ENCODE measurements at regions not wholly inside any gene's neighbourhood (a gene's known extent, or its start where the extent isn't known, plus 50 kb on each side); places are given as distances from the start of the nearest gene placed in this dataset.
A peak's percentile ranks its signal among the peaks of the same experiment; 100 is the strongest.

DNA sequence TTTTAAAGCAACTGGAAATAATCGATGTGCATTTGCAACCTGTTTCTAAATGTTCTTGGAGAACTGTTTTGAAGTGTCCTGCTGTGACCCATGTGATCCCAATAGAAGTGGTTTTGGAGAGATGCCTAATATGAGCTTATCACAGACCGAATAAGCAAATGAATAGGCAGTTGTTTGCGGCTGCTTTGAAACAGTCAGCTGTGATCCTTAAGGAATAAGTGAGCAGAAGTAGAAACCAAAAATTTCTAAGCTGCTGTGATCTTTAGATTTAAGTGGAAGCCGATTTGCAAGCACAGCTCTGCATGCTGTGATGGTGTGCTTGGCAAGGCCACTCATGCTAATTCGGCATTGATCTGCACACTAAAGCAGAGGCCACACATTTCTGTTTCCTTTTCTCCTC lies 329.5 kb upstream of the DUSP10 start:
- Histone ChIP-seq H3K4ac (replicated peaks; ENCODE audit: insufficient read length, low read depth, low read length) (peak overlapping the region; percentile 32), H3K79me2 (ENCODE audit: control insufficient read depth in 1 of 2, insufficient read depth in 2 of 2, low read length in 2 of 2) (no peaks in the 10 kb centered on the region), H3K23me2 (ENCODE audit: low read depth, low read length) (no peaks in the 10 kb centered on the region), H3K18ac (ENCODE audit: extremely low read depth, low read length) (no peak overlapping the region), H3K4me3 (ENCODE audit: extremely low read depth in 1 of 4, insufficient read depth in 2 of 4, low read depth in 3 of 4, low read length in 4 of 4) (no peak overlapping the region), H3K27ac (ENCODE audit: low read depth, low read length) (no peak overlapping the region), H3K4me1 (replicated peaks in 1 of 4; ENCODE audit: control insufficient read depth in 3 of 4, insufficient read depth in 4 of 4, low read length in 3 of 4) (peaks cover 3 to 8% (median 4%) of the 10 kb centered on the region in 4 experiments; a peak in 6 of 7 replicates), H3K79me1 (ENCODE audit: low read depth, low read length) (no peaks in the 10 kb centered on the region), H4K20me1 (replicated peaks in 1 of 2; ENCODE audit: control insufficient read depth in 1 of 2, insufficient read depth in 2 of 2, low read length in 2 of 2) (no peaks in the 10 kb centered on the region), H2BK15ac (ENCODE audit: low read length) (no peak overlapping the region), H3K27me3 (replicated peaks in 1 of 4; ENCODE audit: control insufficient read depth in 3 of 4, extremely low read depth in 1 of 4, insufficient read depth in 3 of 4, low read length in 3 of 4) (no peaks in the 10 kb centered on the region; a peak in 1 of 7 replicates), H2AFZ (ENCODE audit: low read length) (peak overlapping the region; percentile 13; the same call in 1 of the 2 replicates), H3K9ac (replicated peaks in 1 of 4; ENCODE audit: extremely low read depth in 1 of 4, low read depth in 3 of 4, low read length in 3 of 4) (no peak overlapping the region), H2BK20ac (ENCODE audit: low read length) (no peak overlapping the region), H3K9me3 (ENCODE audit: insufficient read depth in 2 of 2, low read depth in 1 of 2, low read length in 1 of 2) (peaks cover 0 to 3% of the 10 kb centered on the region in 2 experiments; a peak in 1 of 4 replicates), H2BK12ac (ENCODE audit: low read depth, low read length) (no peak overlapping the region), H4K5ac (ENCODE audit: insufficient read length, low read depth, low read length) (no peak overlapping the region), H3K56ac (replicated peaks; ENCODE audit: insufficient read length, low read depth, low read length) (no peak overlapping the region), H2AK5ac (ENCODE audit: low read depth, low read length) (no peak overlapping the region), H3K36me3 (ENCODE audit: control insufficient read depth in 2 of 4, insufficient read depth in 4 of 4, low read length in 3 of 4) (no peaks in the 10 kb centered on the region; a peak in 1 of 8 replicates), H3K23ac (ENCODE audit: insufficient read length) (no peak overlapping the region), H3K14ac (ENCODE audit: insufficient read length) (no peak overlapping the region), H4K91ac (replicated peaks; ENCODE audit: insufficient read length, low read length) (no peak overlapping the region), H3K4me2 (ENCODE audit: insufficient read depth in 1 of 2, low read depth in 2 of 2, low read length in 2 of 2) (0 out of 4 replicates have a peak overlapping the region, but pooled peaks have one; percentile 19 to 39), H4K8ac (ENCODE audit: extremely low read depth, insufficient read depth, low read length) (no peak overlapping the region), H2BK5ac (ENCODE audit: low read depth, low read length) (peak overlapping the region; percentile 62; the same call in 1 of the 2 replicates), H2BK120ac (replicated peaks; ENCODE audit: low read depth, low read length) (peak overlapping the region; percentile 33)
- CTCF ChIA-PET (ENCODE audit: partially characterized antibody), result interaction anchor here (0.7 to 2.2 kb wide), 5 partner anchors 24 to 459 kb away, joined by 3 to 10 read pairs (median 4); no protein-coding TSS in a partner anchor
- 82% methylated on average over 5 of the region's 5 CpGs; no CpG with 5 or more reads in 1 of the 2 experiments for WGBS, 2 experiments (ENCODE audit: extremely low coverage in 1 of 2, insufficient coverage in 1 of 2, insufficient read length in 1 of 2, insufficient replicate concordance in 2 of 2, low coverage in 1 of 2, low lambda C conversion rate in 2 of 2, missing lambda C conversion rate in 1 of 2)
- FAIRE-seq (no peak), DNase-seq (ENCODE audit: low read depth in 1 of 2, low spot score in 2 of 2) (no peak)
- TF ChIP-seq NRF1 (IDR thresholded peaks at IDR 0.05; ENCODE audit: low read depth, low read length), result no peak
- no peak for TF ChIP-seq MAFK (IDR thresholded peaks at IDR 0.05; ENCODE audit: low read depth, low read length)
- TF ChIP-seq JUN (IDR thresholded peaks at IDR 0.05; ENCODE audit: low read depth, low read length), result no peak
- TF ChIP-seq ASH2L (IDR thresholded peaks at IDR 0.05; ENCODE audit: low read length), result no peak
- no peak for TF ChIP-seq YY1 (IDR thresholded peaks at IDR 0.05; ENCODE audit: low read depth, low read length)
- no peak for TF ChIP-seq SIX5 (IDR thresholded peaks at IDR 0.05; ENCODE audit: low read depth, low read length)
- TF ChIP-seq, protein P1, sequence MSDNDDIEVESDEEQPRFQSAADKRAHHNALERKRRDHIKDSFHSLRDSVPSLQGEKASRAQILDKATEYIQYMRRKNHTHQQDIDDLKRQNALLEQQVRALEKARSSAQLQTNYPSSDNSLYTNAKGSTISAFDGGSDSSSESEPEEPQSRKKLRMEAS (IDR thresholded peaks at IDR 0.05), result no peak
- POLR2A ChIA-PET (ENCODE audit: partially characterized antibody), result no interaction called here

All from H1 (cell line).